SK-N-SH treated with all-trans-retinoic acid at 6 μM for 48 hours (cell line): ENCODE measurements at regions not wholly inside any gene's neighbourhood (a gene's known extent, or its start where the extent isn't known, plus 50 kb on each side); places are given as distances from the start of the nearest gene placed in this dataset.
"Not testable (repeated sequence)": the region's sequence is repeated elsewhere in the genome, so short reads cannot be mapped to it uniquely, and the experiment has no call there.

Source experiments
- ATAC-seq: fragments of 200-7000 bp; cut with Tn5 transposase; 3 replicates; pipeline ENCODE4 v1.9.1; 2020; ENCODE audit warnings: mild to moderate bottlenecking, moderate library complexity
- ARNTL ChIP-seq: fragments of 450-650 bp; formaldehyde crosslinking; IDR thresholded peaks from 2 replicates; pipeline ENCODE4 v1.5.0; 2020; ENCODE audit warnings: low read depth, mild to moderate bottlenecking, moderate library complexity, borderline replicate concordance
- BACH2 ChIP-seq: fragments of 250-450 bp; sonication (Bioruptor Pico); IDR thresholded peaks from 2 replicates; pipeline ENCODE4 v1.9.0; 2021; ENCODE audit warnings: mild to moderate bottlenecking, borderline replicate concordance
- CSDC2 ChIP-seq: fragments of 250-450 bp; sonication (Bioruptor Pico); IDR thresholded peaks from 2 replicates; pipeline ENCODE4 v1.5.0; 2020; ENCODE audit warnings: mild to moderate bottlenecking, moderate library complexity
- ESRRG ChIP-seq: fragments of 250-450 bp; sonication (Bioruptor Pico); IDR thresholded peaks from 2 replicates; pipeline ENCODE4 v1.6.1; 2021; ENCODE audit warnings: mild to moderate bottlenecking
- GLIS3 ChIP-seq: fragments of 250-450 bp; sonication (Bioruptor Pico); IDR thresholded peaks from 2 replicates; pipeline ENCODE4 v1.5.0; 2020; ENCODE audit warnings: mild to moderate bottlenecking, moderate library complexity
- ISL1 ChIP-seq: fragments of 250-450 bp; sonication (Bioruptor Pico); IDR thresholded peaks from 2 replicates; pipeline ENCODE4 v2.1.2; 2022; ENCODE audit warnings: mild to moderate bottlenecking, moderate library complexity
- OSR1 ChIP-seq: fragments of 250-450 bp; sonication (Bioruptor Pico); IDR thresholded peaks from 2 replicates; pipeline ENCODE4 v1.8.0; 2022; ENCODE audit warnings: moderate library complexity, mild to moderate bottlenecking, inconsistent platforms
- RARB ChIP-seq: fragments of 250-450 bp; sonication (Bioruptor Pico); IDR thresholded peaks from 2 replicates; pipeline ENCODE4 v1.8.0; 2021; ENCODE audit warnings: mild to moderate bottlenecking, moderate library complexity
- SNAI2 ChIP-seq: fragments of 250-450 bp; sonication (Bioruptor Pico); IDR thresholded peaks from 2 replicates; pipeline ENCODE4 v1.5.0; 2020; ENCODE audit warnings: mild to moderate bottlenecking, moderate library complexity
- TOX ChIP-seq: fragments of 250-450 bp; sonication (Bioruptor Pico); IDR thresholded peaks from 2 replicates; pipeline ENCODE4 v1.8.0; 2021; ENCODE audit warnings: mild to moderate bottlenecking, moderate library complexity, borderline replicate concordance
- ZFP3 ChIP-seq: fragments of 250-450 bp; sonication (Bioruptor Pico); IDR thresholded peaks from 2 replicates; pipeline ENCODE4 v1.5.0; 2020; ENCODE audit warnings: mild to moderate bottlenecking, moderate library complexity
- ZFP30 ChIP-seq: fragments of 450-650 bp; formaldehyde crosslinking; IDR thresholded peaks from 2 replicates; pipeline ENCODE4 v1.5.0; 2022; ENCODE audit warnings: mild to moderate bottlenecking, moderate library complexity
- ZNF565 ChIP-seq: fragments of 450-650 bp; formaldehyde crosslinking; conservative IDR thresholded peaks from 2 replicates; pipeline ENCODE4 v1.5.0; 2020; ENCODE audit warnings: low read depth, mild to moderate bottlenecking, moderate library complexity
- ZNF70 ChIP-seq: fragments of 450-650 bp; formaldehyde crosslinking; IDR thresholded peaks from 2 replicates; pipeline ENCODE4 v1.5.0; 2020; ENCODE audit warnings: mild to moderate bottlenecking, moderate library complexity
- ZNF8 ChIP-seq: fragments of 450-650 bp; formaldehyde crosslinking; IDR thresholded peaks from 2 replicates; pipeline ENCODE4 v1.5.0; 2020; ENCODE audit warnings: mild to moderate bottlenecking, moderate library complexity
- TF ChIP-seq, protein P1 (sequence below): fragments of 250-450 bp; sonication (Bioruptor Pico); IDR thresholded peaks from 2 replicates; pipeline ENCODE4 v1.5.0; 2020; ENCODE audit warnings: mild to moderate bottlenecking, moderate library complexity
- TF ChIP-seq, protein P2 (sequence below): fragments of 250-450 bp; sonication (Bioruptor Pico); IDR thresholded peaks from 2 replicates; pipeline ENCODE4 v1.8.0; 2020; ENCODE audit warnings: mild to moderate bottlenecking, moderate library complexity, borderline replicate concordance
- TF ChIP-seq, protein P3 (sequence below): fragments of 250-450 bp; sonication (Bioruptor Pico); IDR thresholded peaks from 2 replicates; pipeline ENCODE4 v1.8.0; 2021; ENCODE audit warnings: low read depth, mild to moderate bottlenecking, moderate library complexity, borderline replicate concordance
- TF ChIP-seq, protein P4 (sequence below): fragments of 250-450 bp; sonication (Bioruptor Pico); IDR thresholded peaks from 2 replicates; pipeline ENCODE4 v1.5.1; 2021; ENCODE audit warnings: mild to moderate bottlenecking, moderate library complexity

DNA sequence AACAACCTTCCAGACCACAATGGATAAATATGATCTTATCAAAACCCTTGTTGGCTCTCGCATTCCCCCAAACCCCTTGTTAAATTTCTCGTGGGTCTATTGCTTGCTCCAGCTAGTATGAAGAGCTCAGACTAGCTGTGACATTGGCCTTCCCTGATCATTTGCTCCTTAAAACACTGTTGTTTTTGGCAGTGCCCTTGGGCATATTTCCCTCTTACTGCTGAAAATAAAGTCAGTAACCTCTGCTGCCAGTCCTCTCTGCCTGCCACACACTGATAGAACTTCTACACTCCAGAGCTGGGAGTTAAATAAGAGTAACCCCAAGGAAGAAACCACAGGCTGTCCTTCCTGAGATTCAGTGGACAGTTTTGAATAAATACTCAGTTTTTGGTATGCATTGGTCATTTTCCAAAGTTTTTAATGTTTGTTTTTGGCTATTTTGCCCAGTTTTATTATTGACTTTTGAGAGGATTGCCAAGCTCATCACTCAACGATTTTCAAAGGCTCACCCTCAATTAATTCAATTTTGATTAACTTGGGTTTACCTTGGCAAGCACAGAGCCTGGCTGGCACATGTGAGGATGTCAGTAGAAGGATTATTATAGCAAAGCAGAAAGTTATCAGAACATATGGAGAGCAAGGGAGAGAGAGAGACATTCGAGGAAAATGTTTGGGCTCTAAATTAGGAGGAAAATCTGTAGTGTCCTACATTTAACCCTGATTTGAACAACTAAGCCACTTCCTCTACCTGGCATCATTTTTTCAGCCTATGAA lies 84.3 kb upstream of the SYN3 start:
- TF ChIP-seq SNAI2 (no peak), BACH2 (CRISPR knock-in tag) (no peak), ZNF8 (CRISPR knock-in tag) (no peak), ESRRG (CRISPR knock-in tag) (no peak), ARNTL (no peak), RARB (CRISPR knock-in tag) (no peak), OSR1 (CRISPR knock-in tag) (no peak), ZFP3 (CRISPR knock-in tag) (no peak), GLIS3 (CRISPR knock-in tag) (no peak), ZNF565 (CRISPR knock-in tag) (no peak), TOX (CRISPR knock-in tag) (no peak), ISL1 (CRISPR knock-in tag) (no peak), ZFP30 (CRISPR knock-in tag) (no peak)
- TF ChIP-seq, protein P1, sequence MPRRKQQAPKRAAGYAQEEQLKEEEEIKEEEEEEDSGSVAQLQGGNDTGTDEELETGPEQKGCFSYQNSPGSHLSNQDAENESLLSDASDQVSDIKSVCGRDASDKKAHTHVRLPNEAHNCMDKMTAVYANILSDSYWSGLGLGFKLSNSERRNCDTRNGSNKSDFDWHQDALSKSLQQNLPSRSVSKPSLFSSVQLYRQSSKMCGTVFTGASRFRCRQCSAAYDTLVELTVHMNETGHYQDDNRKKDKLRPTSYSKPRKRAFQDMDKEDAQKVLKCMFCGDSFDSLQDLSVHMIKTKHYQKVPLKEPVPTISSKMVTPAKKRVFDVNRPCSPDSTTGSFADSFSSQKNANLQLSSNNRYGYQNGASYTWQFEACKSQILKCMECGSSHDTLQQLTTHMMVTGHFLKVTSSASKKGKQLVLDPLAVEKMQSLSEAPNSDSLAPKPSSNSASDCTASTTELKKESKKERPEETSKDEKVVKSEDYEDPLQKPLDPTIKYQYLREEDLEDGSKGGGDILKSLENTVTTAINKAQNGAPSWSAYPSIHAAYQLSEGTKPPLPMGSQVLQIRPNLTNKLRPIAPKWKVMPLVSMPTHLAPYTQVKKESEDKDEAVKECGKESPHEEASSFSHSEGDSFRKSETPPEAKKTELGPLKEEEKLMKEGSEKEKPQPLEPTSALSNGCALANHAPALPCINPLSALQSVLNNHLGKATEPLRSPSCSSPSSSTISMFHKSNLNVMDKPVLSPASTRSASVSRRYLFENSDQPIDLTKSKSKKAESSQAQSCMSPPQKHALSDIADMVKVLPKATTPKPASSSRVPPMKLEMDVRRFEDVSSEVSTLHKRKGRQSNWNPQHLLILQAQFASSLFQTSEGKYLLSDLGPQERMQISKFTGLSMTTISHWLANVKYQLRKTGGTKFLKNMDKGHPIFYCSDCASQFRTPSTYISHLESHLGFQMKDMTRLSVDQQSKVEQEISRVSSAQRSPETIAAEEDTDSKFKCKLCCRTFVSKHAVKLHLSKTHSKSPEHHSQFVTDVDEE (CRISPR knock-in tag) = no peak
- TF ChIP-seq, protein P2, sequence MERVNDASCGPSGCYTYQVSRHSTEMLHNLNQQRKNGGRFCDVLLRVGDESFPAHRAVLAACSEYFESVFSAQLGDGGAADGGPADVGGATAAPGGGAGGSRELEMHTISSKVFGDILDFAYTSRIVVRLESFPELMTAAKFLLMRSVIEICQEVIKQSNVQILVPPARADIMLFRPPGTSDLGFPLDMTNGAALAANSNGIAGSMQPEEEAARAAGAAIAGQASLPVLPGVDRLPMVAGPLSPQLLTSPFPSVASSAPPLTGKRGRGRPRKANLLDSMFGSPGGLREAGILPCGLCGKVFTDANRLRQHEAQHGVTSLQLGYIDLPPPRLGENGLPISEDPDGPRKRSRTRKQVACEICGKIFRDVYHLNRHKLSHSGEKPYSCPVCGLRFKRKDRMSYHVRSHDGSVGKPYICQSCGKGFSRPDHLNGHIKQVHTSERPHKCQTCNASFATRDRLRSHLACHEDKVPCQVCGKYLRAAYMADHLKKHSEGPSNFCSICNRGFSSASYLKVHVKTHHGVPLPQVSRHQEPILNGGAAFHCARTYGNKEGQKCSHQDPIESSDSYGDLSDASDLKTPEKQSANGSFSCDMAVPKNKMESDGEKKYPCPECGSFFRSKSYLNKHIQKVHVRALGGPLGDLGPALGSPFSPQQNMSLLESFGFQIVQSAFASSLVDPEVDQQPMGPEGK (CRISPR knock-in tag) = no peak
- TF ChIP-seq, protein P3, sequence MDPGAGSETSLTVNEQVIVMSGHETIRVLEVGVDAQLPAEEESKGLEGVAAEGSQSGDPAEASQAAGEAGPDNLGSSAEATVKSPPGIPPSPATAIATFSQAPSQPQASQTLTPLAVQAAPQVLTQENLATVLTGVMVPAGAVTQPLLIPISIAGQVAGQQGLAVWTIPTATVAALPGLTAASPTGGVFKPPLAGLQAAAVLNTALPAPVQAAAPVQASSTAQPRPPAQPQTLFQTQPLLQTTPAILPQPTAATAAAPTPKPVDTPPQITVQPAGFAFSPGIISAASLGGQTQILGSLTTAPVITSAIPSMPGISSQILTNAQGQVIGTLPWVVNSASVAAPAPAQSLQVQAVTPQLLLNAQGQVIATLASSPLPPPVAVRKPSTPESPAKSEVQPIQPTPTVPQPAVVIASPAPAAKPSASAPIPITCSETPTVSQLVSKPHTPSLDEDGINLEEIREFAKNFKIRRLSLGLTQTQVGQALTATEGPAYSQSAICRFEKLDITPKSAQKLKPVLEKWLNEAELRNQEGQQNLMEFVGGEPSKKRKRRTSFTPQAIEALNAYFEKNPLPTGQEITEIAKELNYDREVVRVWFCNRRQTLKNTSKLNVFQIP (CRISPR knock-in tag) = no peak
- ATAC-seq = no peak

DNA sequence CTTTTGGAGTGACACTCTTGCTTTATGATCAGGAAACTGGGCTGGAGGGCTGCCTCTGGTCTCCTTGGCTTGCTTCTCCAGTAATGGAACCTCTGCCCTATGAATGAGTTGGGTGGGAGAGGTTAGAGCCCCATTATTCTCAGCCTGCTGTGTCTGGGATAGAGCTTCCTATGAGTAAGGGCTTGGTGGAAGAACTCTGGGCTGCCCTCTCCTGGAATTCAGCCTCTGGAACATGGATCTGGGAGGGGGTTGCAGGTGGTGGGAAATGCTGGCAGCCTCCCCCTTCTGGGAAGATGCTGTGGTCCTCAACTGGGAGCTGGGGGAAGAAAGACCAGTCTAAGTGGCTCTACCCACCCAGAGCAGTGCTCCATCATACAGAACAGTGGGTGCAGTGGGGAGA lies 81.8 kb upstream of the SYN3 start:
- TF ChIP-seq ISL1 (CRISPR knock-in tag) = no peak
- ATAC-seq = no peak

DNA sequence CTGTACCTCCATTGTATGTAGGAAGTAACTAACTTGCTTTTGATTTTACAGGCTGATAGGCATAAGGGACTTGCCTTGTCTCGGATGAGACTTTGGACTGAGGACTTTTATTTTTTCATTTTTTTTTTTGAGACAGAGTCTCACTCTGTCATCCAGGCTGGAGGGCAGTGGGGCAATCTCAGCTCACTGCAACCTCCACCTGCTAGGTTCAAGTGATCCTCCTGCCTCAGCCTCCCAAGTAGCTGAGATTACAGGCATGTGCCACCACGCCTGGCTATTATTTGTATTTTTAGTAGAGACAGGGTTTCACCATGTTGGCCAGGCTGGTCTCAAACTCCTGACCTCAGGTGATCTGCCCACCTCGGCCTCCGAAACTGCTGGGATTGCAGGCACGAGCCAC lies 80.2 kb upstream of the SYN3 start:
- ATAC-seq = not testable (repeated sequence)

DNA sequence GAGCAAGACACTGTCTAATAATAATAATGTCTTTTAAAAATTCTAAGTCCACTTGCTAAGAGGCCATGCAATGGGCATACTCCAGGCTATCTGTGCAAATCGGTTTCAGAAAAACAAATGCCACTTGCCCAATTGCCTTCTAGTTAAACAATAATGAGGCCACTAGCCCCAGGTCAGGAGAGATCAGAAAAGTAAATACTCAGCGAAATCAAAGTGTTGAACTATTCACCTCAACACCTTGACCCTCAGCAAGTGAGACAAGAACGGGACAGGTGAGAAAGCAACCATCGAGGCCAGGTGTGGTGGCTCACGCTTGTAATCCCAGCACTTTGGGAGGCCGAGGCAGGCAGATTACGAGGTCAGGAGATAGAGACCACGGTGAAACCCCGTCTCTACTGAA lies 72.3 kb upstream of the SYN3 start:
- TF ChIP-seq, protein P1 (CRISPR knock-in tag) = no peak
- no peak for TF ChIP-seq ARNTL
- ATAC-seq = no peak

DNA sequence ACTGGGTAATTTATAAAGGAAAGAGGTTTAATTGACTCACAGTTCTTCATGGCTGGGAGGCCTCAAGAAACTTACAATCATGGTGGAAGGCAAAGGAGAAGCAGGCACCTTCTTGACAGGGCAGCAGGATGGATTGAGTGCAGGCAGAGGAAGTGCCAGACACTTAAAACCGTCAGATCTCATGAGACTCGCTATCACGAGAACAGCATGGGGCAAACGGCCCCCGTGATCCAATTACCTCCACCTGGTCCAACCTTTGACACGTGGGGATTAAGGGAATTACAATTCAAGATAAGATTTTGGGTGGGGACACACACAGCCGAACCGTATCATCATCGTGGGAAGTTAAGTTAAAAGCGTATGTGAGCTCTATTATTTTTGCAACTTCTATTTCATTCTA lies 71.4 kb upstream of the SYN3 start:
- TF ChIP-seq, protein P2 (CRISPR knock-in tag) = no peak
- TF ChIP-seq, protein P4, sequence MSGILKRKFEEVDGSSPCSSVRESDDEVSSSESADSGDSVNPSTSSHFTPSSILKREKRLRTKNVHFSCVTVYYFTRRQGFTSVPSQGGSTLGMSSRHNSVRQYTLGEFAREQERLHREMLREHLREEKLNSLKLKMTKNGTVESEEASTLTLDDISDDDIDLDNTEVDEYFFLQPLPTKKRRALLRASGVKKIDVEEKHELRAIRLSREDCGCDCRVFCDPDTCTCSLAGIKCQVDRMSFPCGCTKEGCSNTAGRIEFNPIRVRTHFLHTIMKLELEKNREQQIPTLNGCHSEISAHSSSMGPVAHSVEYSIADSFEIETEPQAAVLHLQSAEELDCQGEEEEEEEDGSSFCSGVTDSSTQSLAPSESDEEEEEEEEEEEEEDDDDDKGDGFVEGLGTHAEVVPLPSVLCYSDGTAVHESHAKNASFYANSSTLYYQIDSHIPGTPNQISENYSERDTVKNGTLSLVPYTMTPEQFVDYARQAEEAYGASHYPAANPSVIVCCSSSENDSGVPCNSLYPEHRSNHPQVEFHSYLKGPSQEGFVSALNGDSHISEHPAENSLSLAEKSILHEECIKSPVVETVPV (CRISPR knock-in tag) = no peak
- TF ChIP-seq, protein P3 (CRISPR knock-in tag) = no peak
- no peak for TF ChIP-seq CSDC2 (CRISPR knock-in tag)
- no peak for TF ChIP-seq ZNF70 (CRISPR knock-in tag)
- no peak for TF ChIP-seq ZFP3 (CRISPR knock-in tag)
- no peak for TF ChIP-seq ZNF8 (CRISPR knock-in tag)
- TF ChIP-seq BACH2 (CRISPR knock-in tag) = no peak
- TF ChIP-seq GLIS3 (CRISPR knock-in tag) = no peak
- no peak for ATAC-seq
